Nephron (organoid): ENCODE measurements at regions not wholly inside any gene's neighbourhood (a gene's known extent, or its start where the extent isn't known, plus 50 kb on each side); places are given as distances from the start of the nearest gene placed in this dataset.
"Not testable (repeated sequence)": the region's sequence is repeated elsewhere in the genome, so short reads cannot be mapped to it uniquely, and the experiment has no call there.

Experiments used
- H3K27ac Mint-ChIP-seq, 3 experiments: 2 replicates each; pipeline ENCODE4 v1.8.0; 2020; ENCODE audit warnings: mixed read lengths in 3 of 3, mild to moderate bottlenecking in 2 of 3, moderate library complexity in 1 of 3
- H3K27me3 Mint-ChIP-seq: 2 replicates; pipeline ENCODE4 v1.8.0; 2021; ENCODE audit warnings: low read depth, mild to moderate bottlenecking, moderate library complexity, mixed read lengths
- H3K36me3 Mint-ChIP-seq: 2 replicates; pipeline ENCODE4 v1.8.0; 2020; ENCODE audit warnings: low read depth, mixed read lengths
- H3K4me1 Mint-ChIP-seq: 2 replicates; pipeline ENCODE4 v1.8.0; 2020; ENCODE audit warnings: mixed read lengths
- H3K4me3 Mint-ChIP-seq, 3 experiments: 2 replicates each; pipeline ENCODE4 v1.8.0; 2020; ENCODE audit warnings: mild to moderate bottlenecking in 3 of 3, mixed read lengths in 3 of 3, moderate library complexity in 2 of 3
- H3K9me3 Mint-ChIP-seq: 2 replicates; pipeline ENCODE4 v1.8.0; 2020; ENCODE audit warnings: mixed read lengths
- CTCF ChIP-seq, 3 experiments: fragments of 200-600 bp; sonication (generic); IDR thresholded peaks; one replicate each; pipeline ENCODE4 v1.5.0; 2021; ENCODE audit warnings: antibody characterized with exemption in 3 of 3; ENCODE audit not compliant: unreplicated experiment in 3 of 3

GRCh38 chr16:66023481-66023880 is 343.0 kb upstream of the CDH5 start:
- Mint-ChIP-seq H3K4me3 (no peak overlapping the region), H3K36me3 (peaks cover 4% of the 10 kb centered on the region), H3K27me3 (no peaks in the 10 kb centered on the region), H3K27ac (peak overlapping the region in 2 of 3 experiments; percentile 37 to 49), H3K4me1 (peaks cover 31% of the 10 kb centered on the region), H3K9me3 (peaks cover 24% of the 10 kb centered on the region)
- no peak for TF ChIP-seq CTCF (IDR thresholded peaks at IDR 0.05; ENCODE audit: unreplicated experiment in 3 of 3)

- no peak for TF ChIP-seq CTCF (IDR thresholded peaks at IDR 0.05; ENCODE audit: unreplicated experiment in 3 of 3)
- peaks cover 18% of the 10 kb centered on the region for H3K4me1 Mint-ChIP-seq
- H3K36me3 Mint-ChIP-seq, result peaks cover 4% of the 10 kb centered on the region
- no peaks in the 10 kb centered on the region for H3K27me3 Mint-ChIP-seq
- no peak overlapping the region for H3K27ac Mint-ChIP-seq
- no peak overlapping the region for H3K4me3 Mint-ChIP-seq
- H3K9me3 Mint-ChIP-seq, result peaks cover 27% of the 10 kb centered on the region
Measured at GRCh38 chr16:66020642-66021041, 345.8 kb upstream of the CDH5 start.

- no peak overlapping the region for H3K27ac Mint-ChIP-seq
- TF ChIP-seq CTCF (IDR thresholded peaks at IDR 0.05; ENCODE audit: unreplicated experiment in 3 of 3), result no peak
- peaks cover 19% of the 10 kb centered on the region for H3K4me1 Mint-ChIP-seq
- no peak overlapping the region for H3K4me3 Mint-ChIP-seq
- no peaks in the 10 kb centered on the region for H3K27me3 Mint-ChIP-seq
- H3K36me3 Mint-ChIP-seq, result peaks cover 4% of the 10 kb centered on the region
- peaks cover 27% of the 10 kb centered on the region for H3K9me3 Mint-ChIP-seq
Measured at GRCh38 chr16:66020046-66020445, 346.4 kb upstream of the CDH5 start.

- Mint-ChIP-seq H3K4me1 (peaks cover 24% of the 10 kb centered on the region), H3K9me3 (peaks cover 22% of the 10 kb centered on the region)
- H3K27ac Mint-ChIP-seq, H3K4me3 Mint-ChIP-seq, H3K36me3 Mint-ChIP-seq, H3K27me3 Mint-ChIP-seq: not testable (repeated sequence)
Measured at GRCh38 chr16:66019502-66019901, 347.0 kb upstream of the CDH5 start.

- Mint-ChIP-seq H3K27me3 (no peaks in the 10 kb centered on the region), H3K27ac (no peak overlapping the region), H3K4me1 (peaks cover 14% of the 10 kb centered on the region), H3K36me3 (no peaks in the 10 kb centered on the region), H3K9me3 (peaks cover 4% of the 10 kb centered on the region), H3K4me3 (no peak overlapping the region)
- TF ChIP-seq CTCF (IDR thresholded peaks at IDR 0.05; ENCODE audit: unreplicated experiment in 3 of 3), result no peak
Measured at GRCh38 chr16:66014221-66014620, 352.3 kb upstream of the CDH5 start.

GRCh38 chr16:66013486-66013885 is 353.0 kb upstream of the CDH5 start:
- no peaks in the 10 kb centered on the region for H3K36me3 Mint-ChIP-seq
- no peak for TF ChIP-seq CTCF (IDR thresholded peaks at IDR 0.05; ENCODE audit: unreplicated experiment in 3 of 3)
- H3K9me3 Mint-ChIP-seq, result peaks cover 4% of the 10 kb centered on the region
- peak overlapping the region in 2 of 3 experiments; percentile 6 to 7 for H3K27ac Mint-ChIP-seq
- H3K4me1 Mint-ChIP-seq, result peaks cover 14% of the 10 kb centered on the region
- H3K4me3 Mint-ChIP-seq, result no peak overlapping the region
- H3K27me3 Mint-ChIP-seq, result no peaks in the 10 kb centered on the region
